Left hindlimb (tissue), 1 donor: ENCODE measurements at regions not wholly inside any gene's neighbourhood (a gene's known extent, or its start where the extent isn't known, plus 50 kb on each side); places are given as distances from the start of the nearest gene placed in this dataset.

Source experiments
- DNase-seq: peaks from one replicate; pipeline ENCODE4 v3.0.0-alpha.2; 2018

DNA sequence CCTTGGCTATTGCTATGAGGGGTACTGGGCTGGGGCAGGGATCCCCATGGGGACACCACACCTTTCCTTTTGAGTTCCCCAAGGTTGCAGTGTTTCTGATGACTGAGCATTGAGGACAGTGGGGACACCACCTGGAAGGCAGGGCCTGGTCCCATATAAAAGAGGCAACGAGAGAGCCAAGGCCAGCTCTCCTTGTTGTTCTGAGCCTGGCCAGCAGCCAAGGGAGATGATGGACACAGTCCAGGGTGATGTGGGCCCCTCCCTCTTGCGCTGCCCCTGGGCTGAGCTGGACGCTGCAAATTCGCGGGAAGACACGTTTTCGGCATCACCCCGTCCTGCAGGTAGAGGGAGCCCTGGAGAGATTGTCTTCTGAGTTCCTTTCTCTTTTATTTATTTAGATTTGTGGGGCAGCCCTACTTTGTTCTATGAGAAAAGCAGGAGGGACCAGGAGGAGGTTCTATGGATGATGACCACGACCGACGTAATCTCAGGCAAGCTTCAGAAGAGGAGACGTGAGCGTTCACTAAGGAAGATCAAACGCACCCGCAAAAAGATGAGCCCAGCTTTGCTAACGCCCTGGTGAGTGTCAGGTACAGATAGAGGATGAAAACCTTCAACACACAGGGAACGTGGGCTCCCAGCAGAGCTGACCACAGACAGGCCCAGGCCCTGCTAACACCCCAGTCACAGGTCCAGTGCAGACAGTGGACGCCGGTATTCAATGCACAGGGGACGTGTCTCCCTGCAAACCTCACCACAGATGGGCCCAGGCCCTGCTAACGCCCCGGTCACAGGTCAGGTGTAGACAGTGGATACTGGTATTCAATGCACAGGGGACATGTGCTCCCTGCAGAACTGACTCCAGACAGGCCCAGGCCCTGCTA, 97.4 kb downstream of the SHOX start:
- no peak for DNase-seq

DNA sequence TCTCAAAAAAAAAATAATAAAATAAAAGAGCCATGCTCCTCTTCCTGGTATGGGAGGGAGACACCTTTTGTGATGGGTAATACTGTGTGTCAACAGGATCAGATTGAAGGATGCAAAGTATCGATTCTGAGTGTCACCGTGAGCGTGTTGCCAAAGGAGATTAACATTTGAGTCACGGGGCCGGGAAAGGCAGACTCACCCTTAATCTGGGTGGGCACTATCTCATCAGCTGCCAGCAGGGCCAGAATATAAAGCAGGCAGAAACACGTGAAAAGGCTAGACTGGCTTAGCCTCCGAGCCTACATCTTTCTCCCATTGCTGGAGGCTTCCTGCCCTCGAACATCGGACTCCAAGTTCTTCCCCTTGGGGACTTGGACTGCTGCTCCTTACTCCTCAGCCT, 95.4 kb downstream of the SHOX start:
- DNase-seq = no peak

DNA sequence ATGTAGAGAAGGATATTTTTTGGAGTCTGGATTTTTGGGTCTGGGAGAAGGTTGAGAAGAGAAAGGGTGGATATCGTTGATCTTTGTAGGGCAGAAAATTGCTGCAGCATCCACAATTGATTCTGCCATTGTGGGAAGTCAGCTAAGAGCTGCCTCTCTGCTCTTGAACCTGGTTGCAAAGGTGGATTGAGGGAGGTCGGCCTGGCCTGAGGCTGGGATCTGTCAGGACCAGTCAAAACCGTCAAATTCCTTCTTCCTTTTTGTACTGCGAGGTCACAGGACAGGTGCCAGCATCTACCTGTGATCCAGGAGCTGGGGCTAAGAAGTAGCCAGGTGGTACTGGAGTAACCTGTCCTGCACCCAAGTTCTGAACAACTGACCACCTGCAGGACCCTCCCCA, 93.7 kb downstream of the SHOX start:
- DNase-seq = no peak

DNA sequence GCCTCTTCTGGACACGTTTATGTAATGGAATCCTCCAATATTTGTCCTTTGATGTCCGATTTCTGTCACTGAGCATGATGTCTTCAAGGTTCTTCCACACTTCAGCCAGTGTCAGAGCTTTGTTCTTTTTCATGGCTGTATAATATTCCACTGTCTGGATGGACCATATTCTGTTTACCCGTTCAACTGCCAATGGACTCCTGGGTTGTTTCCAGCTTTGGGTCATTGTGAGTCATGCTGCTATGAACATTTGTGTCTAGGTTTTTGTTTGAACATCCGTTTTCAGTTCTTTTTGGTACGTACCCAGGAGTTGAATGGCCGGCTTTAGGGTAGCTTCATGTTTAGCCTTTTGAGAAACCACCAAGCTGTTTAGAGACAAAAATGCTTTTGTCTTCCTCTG, 93.2 kb downstream of the SHOX start:
- DNase-seq = no peak

DNA sequence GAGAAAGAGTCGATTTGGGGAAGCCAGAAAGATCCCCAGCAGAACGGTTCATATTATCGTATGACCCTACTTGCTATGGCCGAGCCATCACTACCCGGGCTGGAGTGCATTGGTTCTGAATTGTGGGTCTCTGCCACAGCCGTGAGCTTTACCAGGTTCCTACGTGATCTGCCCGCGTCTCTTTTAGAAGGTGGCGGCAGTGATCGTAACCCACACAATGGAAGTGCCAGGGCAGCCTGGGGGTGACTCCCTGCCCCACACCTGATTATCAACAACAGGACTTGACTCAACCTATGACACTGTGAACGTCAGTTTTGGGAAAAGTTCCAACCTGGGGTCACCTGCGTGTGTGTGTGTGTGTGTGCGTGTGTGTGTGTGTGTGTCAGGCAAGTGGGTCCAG, 90.8 kb downstream of the SHOX start:
- no peak for DNase-seq

DNA sequence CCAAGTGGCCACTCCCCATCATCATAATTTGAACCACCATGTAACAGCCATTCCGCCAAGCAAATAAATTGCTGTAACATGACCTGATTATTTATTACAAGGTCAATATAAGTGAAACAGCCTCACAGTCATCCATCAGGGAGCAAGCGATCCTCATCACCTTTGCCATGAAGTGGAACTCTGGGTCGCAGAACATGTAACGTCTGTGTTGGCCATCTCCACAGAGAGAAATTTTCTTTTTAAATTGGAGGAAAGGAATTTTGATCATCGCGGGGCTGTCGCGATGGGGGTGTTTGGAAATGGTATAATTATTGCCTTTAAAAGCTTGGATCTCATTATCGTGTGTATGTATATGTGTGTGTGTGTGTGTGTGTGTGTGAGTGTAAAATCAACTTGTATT, 90.2 kb downstream of the SHOX start:
- no peak for DNase-seq

DNA sequence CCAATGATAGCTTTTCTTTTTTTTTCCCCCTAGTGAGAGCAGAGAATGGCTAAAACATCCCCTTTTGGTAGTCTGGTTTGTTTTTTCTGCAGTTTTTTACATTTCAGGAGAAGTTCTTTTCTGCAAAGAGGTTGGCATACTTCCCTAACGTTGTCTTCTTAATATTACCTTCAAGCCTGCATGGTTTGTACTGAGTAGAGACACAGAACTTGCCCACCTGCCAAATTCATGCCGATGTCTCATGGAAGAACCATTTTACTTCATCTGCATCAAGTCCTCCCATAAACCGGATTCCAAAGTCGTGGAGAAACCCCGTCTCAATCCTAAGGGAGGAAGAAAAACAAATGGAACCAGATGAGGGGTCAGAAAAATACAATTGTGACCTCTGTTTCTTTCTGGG, 89.7 kb downstream of the SHOX start:
- no peak for DNase-seq

DNA sequence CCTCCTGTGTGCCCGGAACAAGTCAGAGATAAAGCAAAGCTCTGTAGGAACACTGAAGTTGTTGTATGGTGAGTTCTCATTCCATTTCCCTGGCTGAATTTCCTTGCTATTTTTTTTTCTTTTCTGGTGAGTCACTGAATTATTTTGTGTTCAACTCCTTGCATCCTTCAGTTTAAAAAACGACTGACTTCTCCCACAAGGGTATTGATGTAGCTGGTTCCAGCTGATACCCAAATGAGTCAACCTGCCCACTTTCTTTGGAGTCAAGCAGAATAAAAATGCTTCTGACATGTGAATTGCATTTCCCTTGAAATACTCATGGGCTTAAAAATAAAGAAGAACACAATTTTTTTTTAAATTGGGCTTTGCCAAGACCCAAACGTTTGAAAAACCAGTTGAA, 85.5 kb downstream of the SHOX start:
- DNase-seq = no peak

DNA sequence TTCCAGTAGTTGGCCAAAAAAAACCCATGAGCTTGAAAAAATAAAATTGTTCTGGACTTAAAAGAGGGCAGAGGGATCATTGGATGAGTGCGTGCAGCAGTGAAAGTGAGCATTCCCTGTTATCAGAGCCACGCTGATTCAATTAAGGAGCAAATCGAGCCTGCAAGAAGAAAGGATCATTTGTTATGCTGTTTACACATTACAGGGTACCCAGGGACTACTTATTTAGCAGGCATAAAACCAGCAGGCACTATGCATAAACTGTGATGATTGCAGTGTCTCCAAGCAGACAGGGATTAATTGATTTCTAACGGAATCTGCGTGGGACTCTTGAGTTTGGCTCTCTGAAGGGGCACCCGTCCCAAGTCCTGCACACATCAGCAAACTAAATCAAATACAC, 83.5 kb downstream of the SHOX start:
- no peak for DNase-seq
